ENCODE measurements at regions not wholly inside any gene's neighbourhood (a gene's known extent, or its start where the extent isn't known, plus 50 kb on each side); places are given as distances from the start of the nearest gene placed in this dataset.

GRCh38 chr2:120684289-120685065, 51.2 kb upstream of the GLI2 start:
- DNase-seq = no peak

- DNase-seq = no peak
Measured at GRCh38 chr2:120685066-120685973, 50.3 kb upstream of the GLI2 start.

Data from T-helper 9 cell (primary cell).